ENCODE measurements at regions not wholly inside any gene's neighbourhood (a gene's known extent, or its start where the extent isn't known, plus 50 kb on each side); places are given as distances from the start of the nearest gene placed in this dataset.

GRCh38 chr2:71824436-71824835, 323.2 kb downstream of the CYP26B1 start:
- H3K27ac ChIP-seq, result no peak overlapping the region
- no peak overlapping the region for H3K4me3 ChIP-seq
- WGBS, 2 donors, result 89 to 98% methylated on average over 2 of the region's 2 CpGs
- H3K36me3 ChIP-seq, result no peaks in the 10 kb centered on the region
- ATAC-seq (no peak), DNase-seq (no peak)
- H3K4me1 ChIP-seq, result peaks cover 0 to 11% (median 0%) of the 10 kb centered on the region in 9 donors
- H3K27me3 ChIP-seq, result no peaks in the 10 kb centered on the region
- intact Hi-C loops (cut with DNase I), result no loop called here
- TF ChIP-seq, protein P1, sequence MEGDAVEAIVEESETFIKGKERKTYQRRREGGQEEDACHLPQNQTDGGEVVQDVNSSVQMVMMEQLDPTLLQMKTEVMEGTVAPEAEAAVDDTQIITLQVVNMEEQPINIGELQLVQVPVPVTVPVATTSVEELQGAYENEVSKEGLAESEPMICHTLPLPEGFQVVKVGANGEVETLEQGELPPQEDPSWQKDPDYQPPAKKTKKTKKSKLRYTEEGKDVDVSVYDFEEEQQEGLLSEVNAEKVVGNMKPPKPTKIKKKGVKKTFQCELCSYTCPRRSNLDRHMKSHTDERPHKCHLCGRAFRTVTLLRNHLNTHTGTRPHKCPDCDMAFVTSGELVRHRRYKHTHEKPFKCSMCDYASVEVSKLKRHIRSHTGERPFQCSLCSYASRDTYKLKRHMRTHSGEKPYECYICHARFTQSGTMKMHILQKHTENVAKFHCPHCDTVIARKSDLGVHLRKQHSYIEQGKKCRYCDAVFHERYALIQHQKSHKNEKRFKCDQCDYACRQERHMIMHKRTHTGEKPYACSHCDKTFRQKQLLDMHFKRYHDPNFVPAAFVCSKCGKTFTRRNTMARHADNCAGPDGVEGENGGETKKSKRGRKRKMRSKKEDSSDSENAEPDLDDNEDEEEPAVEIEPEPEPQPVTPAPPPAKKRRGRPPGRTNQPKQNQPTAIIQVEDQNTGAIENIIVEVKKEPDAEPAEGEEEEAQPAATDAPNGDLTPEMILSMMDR (IDR thresholded peaks at IDR 0.05), result no peak
- peaks cover 0 to 13% (median 0%) of the 10 kb centered on the region in 11 donors for H3K9me3 ChIP-seq

DNA sequence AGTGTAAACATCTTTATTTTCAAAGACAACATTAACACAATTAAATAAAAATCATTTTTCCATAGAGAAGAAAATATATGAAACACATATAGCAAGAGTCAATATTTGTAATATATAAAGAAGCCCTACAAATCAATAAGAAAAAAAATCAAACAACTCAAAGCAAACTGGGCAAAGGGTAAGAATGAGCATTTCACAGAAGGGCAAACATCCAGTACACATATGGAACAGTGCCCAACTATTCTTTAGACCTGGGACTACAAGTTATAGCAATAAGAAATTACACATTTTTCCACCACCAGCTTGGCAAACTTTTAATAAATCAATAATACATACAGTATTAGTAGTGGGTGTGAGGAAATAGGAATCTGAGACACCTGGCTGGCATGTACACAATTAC, 324.1 kb downstream of the CYP26B1 start:
- intact Hi-C loops (cut with DNase I), result no loop called here

GRCh38 chr2:71822463-71822862, 325.2 kb downstream of the CYP26B1 start:
- no peak for ATAC-seq
- Histone ChIP-seq H3K9me3 (peaks cover 0 to 13% (median 0%) of the 10 kb centered on the region in 11 donors), H3K4me3 (no peak overlapping the region), H3K4me1 (peaks cover 0 to 8% (median 0%) of the 10 kb centered on the region in 9 donors), H3K36me3 (no peaks in the 10 kb centered on the region), H3K27ac (no peak overlapping the region), H3K27me3 (no peaks in the 10 kb centered on the region)
- no peak for DNase-seq
- intact Hi-C loops (cut with DNase I), result no loop called here
- TF ChIP-seq, protein P1 (IDR thresholded peaks at IDR 0.05), result no peak

More for the DNA sequence above, 324.1 kb downstream of the CYP26B1 start:
- no peak overlapping the region for H3K4me3 ChIP-seq
- H3K36me3 ChIP-seq, result no peaks in the 10 kb centered on the region
- TF ChIP-seq, protein P1 (IDR thresholded peaks at IDR 0.05), result no peak
- H3K9me3 ChIP-seq, result peaks cover 0 to 13% (median 0%) of the 10 kb centered on the region in 11 donors
- no peak for DNase-seq
- no peak overlapping the region for H3K27ac ChIP-seq
- H3K27me3 ChIP-seq, result no peaks in the 10 kb centered on the region
- no peak for ATAC-seq
- peaks cover 0 to 8% (median 0%) of the 10 kb centered on the region in 9 donors for H3K4me1 ChIP-seq

- Histone ChIP-seq H3K9me3 (peaks cover 0 to 13% (median 0%) of the 10 kb centered on the region in 11 donors), H3K36me3 (no peaks in the 10 kb centered on the region), H3K27ac (no peak overlapping the region), H3K4me3 (no peak overlapping the region), H3K27me3 (no peaks in the 10 kb centered on the region), H3K4me1 (peaks cover 0 to 3% (median 0%) of the 10 kb centered on the region in 9 donors)
- DNase-seq (no peak), ATAC-seq (no peak)
- intact Hi-C loops (cut with DNase I), result no loop called here
- TF ChIP-seq, protein P1 (IDR thresholded peaks at IDR 0.05), result no peak
These were observed 325.8 kb downstream of the CYP26B1 start for GRCh38 chr2:71821856-71822255.
